Left ventricle myocardium inferior (tissue), 1 donor: ENCODE measurements at regions not wholly inside any gene's neighbourhood (a gene's known extent, or its start where the extent isn't known, plus 50 kb on each side); places are given as distances from the start of the nearest gene placed in this dataset.

Source experiments
- DNase-seq: peaks from one replicate; pipeline ENCODE4 v3.0.0-alpha.2; 2020
- H3K27ac ChIP-seq: fragments of 200-600 bp; replicated peaks from 2 replicates; pipeline ENCODE4 v1.8.0; 2021
- H3K27me3 ChIP-seq: fragments of 200-600 bp; 2 replicates; pipeline ENCODE4 v1.8.0; 2021; ENCODE audit warnings: low read depth
- H3K36me3 ChIP-seq: fragments of 200-600 bp; 2 replicates; pipeline ENCODE4 v1.8.0; 2021
- H3K4me1 ChIP-seq: fragments of 200-600 bp; 2 replicates; pipeline ENCODE4 v1.8.0; 2021
- H3K4me3 ChIP-seq: fragments of 200-600 bp; 2 replicates; pipeline ENCODE4 v1.8.0; 2021; ENCODE audit warnings: mild to moderate bottlenecking, moderate library complexity
- H3K9me3 ChIP-seq: fragments of 200-600 bp; replicated peaks from 2 replicates; pipeline ENCODE4 v1.8.0; 2021
- CTCF ChIP-seq: fragments of 200-600 bp; IDR thresholded peaks from 2 replicates; pipeline ENCODE4 v1.8.0; 2021; ENCODE audit warnings: antibody characterized with exemption, mild to moderate bottlenecking, borderline replicate concordance
- intact Hi-C: fragments of 100-400 bp; cut with micrococcal nuclease; formaldehyde crosslinking; loops from one replicate; pipeline ENCODE4 v1.11.0; 2022
- donor health status: DM: no; HTN: yes; CAD: no; lungs with severe emphysema.

GRCh38 chr11:97364047-97364446 lies 974.2 kb downstream of the JRKL start:
- TF ChIP-seq CTCF: no peak
- DNase-seq: no peak
- intact Hi-C loops: no loop called here
- H3K4me3 ChIP-seq: no peak overlapping the region
- H3K27me3 ChIP-seq: no peaks in the 10 kb centered on the region
- H3K27ac ChIP-seq: no peak overlapping the region
- peaks cover 22% of the 10 kb centered on the region for H3K9me3 ChIP-seq
- no peaks in the 10 kb centered on the region for H3K36me3 ChIP-seq
- H3K4me1 ChIP-seq: no peaks in the 10 kb centered on the region

- no peaks in the 10 kb centered on the region for H3K4me1 ChIP-seq
- no peak for DNase-seq
- H3K4me3 ChIP-seq: no peak overlapping the region
- intact Hi-C loops: no loop called here
- no peak for TF ChIP-seq CTCF
- H3K36me3 ChIP-seq: no peaks in the 10 kb centered on the region
- no peaks in the 10 kb centered on the region for H3K27me3 ChIP-seq
- no peak overlapping the region for H3K27ac ChIP-seq
- H3K9me3 ChIP-seq: peaks cover 50% of the 10 kb centered on the region
Measured at GRCh38 chr11:97367406-97368083, 977.7 kb downstream of the JRKL start.

GRCh38 chr11:97389270-97389669 lies 999.5 kb downstream of the JRKL start:
- no peak for TF ChIP-seq CTCF
- DNase-seq: no peak
- H3K27me3 ChIP-seq: no peaks in the 10 kb centered on the region
- H3K9me3 ChIP-seq: peaks cover 11% of the 10 kb centered on the region
- H3K4me3 ChIP-seq: no peak overlapping the region
- H3K27ac ChIP-seq: no peak overlapping the region
- intact Hi-C loops: no loop called here
- no peaks in the 10 kb centered on the region for H3K36me3 ChIP-seq
- H3K4me1 ChIP-seq: no peaks in the 10 kb centered on the region

GRCh38 chr11:97398246-97398645 lies 1008.4 kb downstream of the JRKL start:
- peaks cover 12% of the 10 kb centered on the region for H3K9me3 ChIP-seq
- intact Hi-C loops: no loop called here

GRCh38 chr11:97409141-97409540 lies 1019.3 kb downstream of the JRKL start:
- DNase-seq: no peak
- intact Hi-C loops: no loop called here
- peaks cover 34% of the 10 kb centered on the region for H3K9me3 ChIP-seq

More at GRCh38 chr11:97398246-97398645, 1008.4 kb downstream of the JRKL start:
- Histone ChIP-seq H3K4me1 (no peaks in the 10 kb centered on the region), H3K27me3 (no peaks in the 10 kb centered on the region), H3K27ac (no peak overlapping the region), H3K4me3 (no peak overlapping the region), H3K36me3 (no peaks in the 10 kb centered on the region)
- no peak for DNase-seq
- TF ChIP-seq CTCF: no peak

More at GRCh38 chr11:97409141-97409540, 1019.3 kb downstream of the JRKL start:
- H3K4me3 ChIP-seq: no peak overlapping the region
- no peak for TF ChIP-seq CTCF
- H3K4me1 ChIP-seq: no peaks in the 10 kb centered on the region
- H3K36me3 ChIP-seq: no peaks in the 10 kb centered on the region
- H3K27ac ChIP-seq: no peak overlapping the region
- no peaks in the 10 kb centered on the region for H3K27me3 ChIP-seq
